ENCODE measurements at regions not wholly inside any gene's neighbourhood (a gene's known extent, or its start where the extent isn't known, plus 50 kb on each side); places are given as distances from the start of the nearest gene placed in this dataset.

GRCh38 chr17:69608808-69609472, 194.4 kb downstream of the MAP2K6 start:
- no peak for TF ChIP-seq POLR2A (IDR thresholded peaks at IDR 0.05)
- TF ChIP-seq, protein P1, sequence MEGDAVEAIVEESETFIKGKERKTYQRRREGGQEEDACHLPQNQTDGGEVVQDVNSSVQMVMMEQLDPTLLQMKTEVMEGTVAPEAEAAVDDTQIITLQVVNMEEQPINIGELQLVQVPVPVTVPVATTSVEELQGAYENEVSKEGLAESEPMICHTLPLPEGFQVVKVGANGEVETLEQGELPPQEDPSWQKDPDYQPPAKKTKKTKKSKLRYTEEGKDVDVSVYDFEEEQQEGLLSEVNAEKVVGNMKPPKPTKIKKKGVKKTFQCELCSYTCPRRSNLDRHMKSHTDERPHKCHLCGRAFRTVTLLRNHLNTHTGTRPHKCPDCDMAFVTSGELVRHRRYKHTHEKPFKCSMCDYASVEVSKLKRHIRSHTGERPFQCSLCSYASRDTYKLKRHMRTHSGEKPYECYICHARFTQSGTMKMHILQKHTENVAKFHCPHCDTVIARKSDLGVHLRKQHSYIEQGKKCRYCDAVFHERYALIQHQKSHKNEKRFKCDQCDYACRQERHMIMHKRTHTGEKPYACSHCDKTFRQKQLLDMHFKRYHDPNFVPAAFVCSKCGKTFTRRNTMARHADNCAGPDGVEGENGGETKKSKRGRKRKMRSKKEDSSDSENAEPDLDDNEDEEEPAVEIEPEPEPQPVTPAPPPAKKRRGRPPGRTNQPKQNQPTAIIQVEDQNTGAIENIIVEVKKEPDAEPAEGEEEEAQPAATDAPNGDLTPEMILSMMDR (IDR thresholded peaks at IDR 0.05): no peak
- no peak for TF ChIP-seq POLR2AphosphoS5 (IDR thresholded peaks at IDR 0.05)

All from upper lobe of left lung (tissue), 4 donors.